ENCODE measurements at regions not wholly inside any gene's neighbourhood (a gene's known extent, or its start where the extent isn't known, plus 50 kb on each side); places are given as distances from the start of the nearest gene placed in this dataset.

DNA sequence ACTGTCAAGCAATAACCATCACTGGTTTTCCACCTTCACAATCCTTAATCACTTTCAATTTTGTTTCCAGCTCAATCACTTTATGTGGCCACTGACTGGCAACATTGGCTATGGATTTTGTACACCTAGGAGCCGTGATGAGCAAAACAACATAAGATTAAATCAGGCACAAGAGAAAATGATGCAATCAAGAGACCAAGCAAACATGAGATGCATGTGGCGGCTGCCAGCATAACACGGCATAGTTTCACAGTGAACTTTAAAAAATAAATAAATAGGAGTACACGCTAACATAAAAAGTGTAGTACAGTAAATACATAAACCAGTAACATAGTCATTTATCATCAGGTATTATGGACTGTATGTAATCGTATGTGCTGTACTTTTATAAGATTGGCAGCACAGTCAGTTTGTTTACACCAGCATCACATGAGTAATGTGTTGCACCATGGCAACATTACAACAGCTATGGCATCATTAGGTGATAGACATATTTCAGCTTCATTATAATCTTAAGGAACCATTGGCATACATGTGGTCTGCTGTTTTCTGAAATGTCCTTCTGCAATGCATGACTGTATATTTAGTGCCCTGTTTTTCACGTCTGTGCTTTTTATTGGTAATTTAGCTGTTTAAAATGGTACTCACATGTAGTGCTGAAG lies 83.3 kb upstream of the PRDM11 start:
- DNase-seq (ENCODE audit: low read depth), result peak; percentile 29

DNA sequence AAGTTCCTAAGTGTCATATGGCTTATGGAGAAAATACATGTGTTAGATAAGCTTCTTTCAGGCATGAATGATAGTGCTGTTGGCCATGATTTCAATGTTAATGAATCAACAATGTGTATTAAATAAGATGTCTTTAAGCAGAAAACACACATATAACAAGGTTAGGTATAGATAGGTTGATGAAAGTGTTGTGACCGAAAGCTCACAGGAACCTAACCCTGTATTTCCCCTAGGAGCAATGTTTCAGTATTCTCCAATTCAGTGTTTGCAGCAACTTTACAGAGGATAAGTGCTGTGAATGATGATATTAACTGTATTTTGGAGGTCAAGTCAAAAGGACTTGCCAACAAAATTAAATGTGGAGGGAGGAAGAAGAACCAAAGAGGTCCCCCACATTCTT lies 82.8 kb upstream of the PRDM11 start:
- no peak for DNase-seq (ENCODE audit: low read depth)

DNA sequence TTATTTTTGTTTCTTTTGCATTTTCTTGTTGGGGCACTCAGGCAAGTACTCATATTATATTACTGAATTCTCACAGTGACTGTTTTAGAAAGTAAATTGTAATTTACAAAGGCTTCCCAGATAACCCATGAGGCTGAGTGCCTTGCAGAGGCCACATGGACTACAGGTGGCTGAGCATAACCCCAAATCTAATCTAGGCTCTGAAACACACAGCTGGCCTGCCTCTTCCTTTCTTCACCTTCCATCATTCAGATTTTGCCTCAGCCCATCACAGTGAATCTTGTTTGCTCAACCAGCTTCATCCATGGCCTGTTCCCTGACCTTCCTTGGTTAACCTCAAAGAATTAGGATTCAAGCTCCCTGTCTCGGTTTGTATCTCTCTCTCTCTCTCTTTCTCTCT lies 78.5 kb upstream of the PRDM11 start:
- no peak for DNase-seq (ENCODE audit: low read depth)

DNA sequence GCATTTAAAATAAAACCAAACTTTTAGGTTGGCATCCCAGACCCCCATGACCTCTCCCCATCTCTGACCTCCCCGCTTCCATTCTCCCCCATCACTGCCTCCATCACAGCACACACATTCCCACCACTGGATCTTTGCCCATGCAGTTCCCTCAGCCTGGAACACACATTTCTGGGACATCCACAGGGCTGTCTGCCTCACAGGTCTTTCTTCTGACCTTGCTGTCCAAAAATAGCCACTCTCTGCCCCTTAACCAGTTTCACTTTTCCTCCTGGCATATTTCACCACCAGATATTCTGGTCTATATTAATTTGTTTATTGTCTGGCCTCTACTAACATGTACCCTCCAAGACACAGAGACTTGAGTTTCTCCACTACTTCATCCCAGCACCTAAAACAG lies 75.2 kb upstream of the PRDM11 start:
- no peak for DNase-seq (ENCODE audit: low read depth)

DNA sequence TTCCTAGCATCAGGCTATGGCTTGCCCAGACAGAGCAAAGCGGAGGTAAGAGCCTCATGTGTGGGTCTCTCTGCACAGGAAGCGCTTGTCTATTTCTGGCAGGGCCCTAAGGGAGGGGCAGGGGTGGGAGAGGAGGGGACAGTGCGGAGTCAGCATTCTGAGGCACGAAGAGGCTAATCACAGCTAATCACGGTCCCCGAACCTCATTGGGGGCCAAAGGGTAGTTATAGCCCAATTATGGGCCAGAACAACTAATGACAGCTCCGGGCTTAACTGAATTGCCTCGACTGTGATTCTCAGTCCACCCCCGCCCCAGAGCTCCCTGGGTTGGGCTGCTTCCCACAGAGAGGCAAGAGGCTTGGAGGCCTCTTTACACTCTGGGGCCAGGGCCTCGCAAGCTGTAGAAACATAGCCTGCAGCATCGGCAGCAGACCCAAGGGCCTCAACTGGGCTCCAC lies 72.7 kb upstream of the PRDM11 start:
- no peak for DNase-seq (ENCODE audit: low read depth)

DNA sequence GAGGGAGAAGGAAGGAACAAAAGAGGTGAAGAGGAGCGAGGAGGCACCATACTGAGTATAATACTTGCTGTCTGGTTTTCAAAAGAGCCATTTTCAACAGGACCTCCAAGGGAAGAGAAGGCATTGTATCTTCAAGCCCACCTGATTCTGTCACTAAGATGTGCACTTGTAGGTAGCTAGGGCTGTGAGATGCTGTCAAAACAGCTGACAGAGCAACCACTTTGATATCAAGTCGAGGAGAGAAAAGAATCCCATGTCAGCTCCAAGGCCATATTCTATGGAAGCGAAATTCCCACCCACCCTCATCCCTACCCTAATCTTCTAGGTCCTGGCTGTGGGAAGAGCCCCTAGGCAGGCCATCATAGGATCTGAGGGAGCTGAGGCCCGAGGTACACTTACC lies 70.9 kb upstream of the PRDM11 start:
- no peak for DNase-seq (ENCODE audit: low read depth)

DNA sequence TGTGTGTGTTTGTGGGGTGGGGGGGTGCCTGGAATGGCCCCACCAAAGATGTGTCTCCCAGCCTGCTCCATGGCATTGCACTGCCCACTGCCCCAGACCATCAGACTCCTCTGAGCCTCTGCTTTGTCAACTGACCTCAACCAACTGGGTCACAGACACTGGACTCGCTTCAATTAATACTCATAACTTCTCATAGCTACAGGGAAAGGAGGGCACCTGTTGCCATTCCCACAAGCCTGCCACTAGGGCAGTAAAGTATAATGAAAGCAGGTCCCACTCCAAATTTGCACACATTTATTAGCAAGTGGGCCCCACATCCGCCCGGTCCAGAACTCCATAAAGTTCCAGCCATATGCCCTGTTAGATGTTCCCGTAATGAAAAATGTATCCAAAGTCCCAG lies 70.5 kb upstream of the PRDM11 start:
- DNase-seq (ENCODE audit: low read depth), result no peak

DNA sequence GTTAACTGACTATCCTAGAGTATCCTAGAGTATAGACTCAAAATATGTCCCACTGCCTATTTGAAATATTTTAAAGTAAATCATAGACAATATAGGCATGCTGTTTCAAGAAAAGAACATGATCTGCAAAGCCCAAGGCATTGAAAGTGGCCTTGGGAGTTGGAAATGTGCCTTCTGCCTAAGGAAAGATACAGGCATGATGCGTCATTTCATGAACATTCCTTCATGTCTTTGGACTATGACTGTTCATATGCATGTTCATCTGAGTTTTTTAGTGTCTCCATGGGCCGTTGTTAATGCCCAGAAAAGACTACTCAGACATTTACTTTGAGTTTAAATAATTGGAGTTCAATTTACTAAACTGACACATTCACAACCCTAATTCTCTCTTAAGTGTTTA lies 69.7 kb upstream of the PRDM11 start:
- DNase-seq (ENCODE audit: low read depth), result no peak

DNA sequence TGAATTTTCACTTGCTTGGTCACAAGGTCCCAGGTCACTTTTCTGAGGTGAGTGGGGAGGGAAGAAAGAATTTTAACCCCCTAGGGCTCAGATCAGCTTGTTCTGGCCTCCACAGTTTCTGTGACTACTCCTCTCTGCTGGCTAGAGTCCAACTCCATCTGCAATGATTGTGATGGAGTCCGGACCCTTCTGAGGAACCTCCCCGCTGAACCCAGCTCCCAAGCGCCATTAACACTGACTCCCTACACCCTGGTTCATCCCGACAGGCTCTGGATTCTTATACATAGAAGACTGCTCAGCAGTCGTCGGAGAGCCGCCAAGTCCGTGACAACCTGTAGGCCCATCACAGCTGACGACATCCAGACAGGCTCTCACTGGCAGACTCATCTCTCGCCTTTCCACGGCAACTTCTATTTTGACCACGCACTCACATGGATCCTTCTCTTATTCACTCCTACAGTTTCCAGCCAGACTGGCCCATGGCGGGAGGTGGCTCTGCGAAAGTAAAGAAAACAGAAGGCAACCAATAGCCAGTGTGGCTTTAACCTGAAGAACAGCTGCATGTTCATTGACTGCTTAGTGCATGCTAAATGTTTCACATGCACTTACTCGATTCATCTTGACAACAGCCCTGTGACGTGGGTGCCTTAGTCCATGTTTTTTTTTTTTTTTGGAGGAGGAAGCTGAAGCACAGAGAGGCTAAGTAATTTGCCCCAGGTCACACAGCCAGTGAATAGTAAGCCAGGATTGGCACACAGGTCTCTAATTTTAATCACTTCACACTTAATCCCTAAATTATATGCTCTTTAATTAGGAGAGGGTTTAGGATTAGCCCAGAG lies 68.0 kb upstream of the PRDM11 start:
- no peak for DNase-seq (ENCODE audit: low read depth)

DNA sequence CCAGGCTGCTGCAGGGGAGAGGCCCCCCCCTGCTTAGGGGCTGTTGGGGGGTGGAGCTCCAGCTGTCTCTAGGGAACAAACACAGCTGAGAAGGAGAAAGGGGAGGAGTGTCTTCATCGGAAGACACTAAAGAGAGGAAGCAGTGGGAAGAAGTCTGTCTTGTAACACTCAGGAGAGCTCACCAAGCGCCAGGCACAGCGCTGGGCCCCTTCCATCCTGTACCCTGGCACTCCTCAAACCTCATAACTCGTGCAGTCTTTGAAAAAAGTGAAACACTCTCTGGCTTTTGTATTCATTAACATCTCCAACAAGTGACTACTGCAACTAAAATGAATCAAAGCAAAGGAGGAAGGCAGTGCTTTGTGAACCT lies 67.4 kb upstream of the PRDM11 start:
- DNase-seq (ENCODE audit: low read depth), result no peak

DNA sequence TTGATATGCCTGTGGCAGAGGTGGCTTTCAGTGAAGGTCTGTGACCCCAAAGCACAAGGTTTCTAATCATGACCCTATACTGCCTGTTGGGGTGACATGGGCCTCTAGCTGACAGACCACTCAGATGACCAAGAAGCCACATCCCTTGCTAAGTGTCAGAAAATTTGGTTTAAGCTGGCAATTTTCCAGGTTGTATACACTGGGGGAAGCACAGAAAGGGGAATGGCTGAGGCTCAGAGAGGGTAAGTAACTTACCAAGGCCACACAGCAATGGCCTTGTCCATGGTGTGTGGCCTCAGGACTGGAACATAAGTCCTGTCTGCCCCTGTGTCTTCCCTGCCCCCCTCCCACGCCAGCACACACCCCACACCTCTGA lies 66.9 kb upstream of the PRDM11 start:
- DNase-seq (ENCODE audit: low read depth), result no peak

DNA sequence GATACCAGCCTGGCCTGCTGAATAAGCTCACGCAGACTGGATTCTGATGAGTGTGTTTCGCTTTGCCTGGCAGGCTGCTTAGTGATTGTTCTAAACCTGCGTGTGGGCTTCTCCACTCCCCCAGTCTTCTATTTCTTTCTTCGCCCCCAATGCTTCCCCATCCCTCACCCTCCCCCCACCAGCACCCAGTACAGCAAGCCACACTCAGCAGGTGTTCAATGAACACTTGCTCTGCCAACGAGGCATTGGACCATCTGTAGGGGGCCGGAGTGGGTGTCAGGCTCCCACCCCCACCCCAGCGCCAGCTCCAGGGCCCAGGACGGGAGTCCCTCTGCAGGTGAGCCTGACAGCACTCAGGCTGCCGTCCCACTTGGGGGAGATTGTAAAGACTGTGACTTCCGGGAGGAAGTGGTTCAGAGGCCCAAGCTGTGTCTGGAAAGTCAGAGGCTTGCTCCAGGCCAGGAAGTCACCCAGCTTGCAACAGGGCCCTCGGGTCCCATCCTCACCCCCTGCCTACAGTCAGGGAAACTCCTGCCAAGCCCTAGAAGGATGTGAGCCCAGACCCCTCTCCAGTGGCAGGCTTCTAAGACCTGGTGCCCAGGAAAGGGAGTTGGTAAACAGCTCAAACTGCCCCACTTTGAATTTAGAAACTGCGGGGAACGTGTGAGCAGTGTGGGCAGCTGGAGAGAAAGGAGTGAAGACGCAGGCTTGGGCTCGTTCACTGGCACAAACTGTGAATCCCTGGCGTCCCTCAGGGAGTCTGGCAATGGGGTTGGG lies 66.3 kb upstream of the PRDM11 start:
- no peak for DNase-seq (ENCODE audit: low read depth)

DNA sequence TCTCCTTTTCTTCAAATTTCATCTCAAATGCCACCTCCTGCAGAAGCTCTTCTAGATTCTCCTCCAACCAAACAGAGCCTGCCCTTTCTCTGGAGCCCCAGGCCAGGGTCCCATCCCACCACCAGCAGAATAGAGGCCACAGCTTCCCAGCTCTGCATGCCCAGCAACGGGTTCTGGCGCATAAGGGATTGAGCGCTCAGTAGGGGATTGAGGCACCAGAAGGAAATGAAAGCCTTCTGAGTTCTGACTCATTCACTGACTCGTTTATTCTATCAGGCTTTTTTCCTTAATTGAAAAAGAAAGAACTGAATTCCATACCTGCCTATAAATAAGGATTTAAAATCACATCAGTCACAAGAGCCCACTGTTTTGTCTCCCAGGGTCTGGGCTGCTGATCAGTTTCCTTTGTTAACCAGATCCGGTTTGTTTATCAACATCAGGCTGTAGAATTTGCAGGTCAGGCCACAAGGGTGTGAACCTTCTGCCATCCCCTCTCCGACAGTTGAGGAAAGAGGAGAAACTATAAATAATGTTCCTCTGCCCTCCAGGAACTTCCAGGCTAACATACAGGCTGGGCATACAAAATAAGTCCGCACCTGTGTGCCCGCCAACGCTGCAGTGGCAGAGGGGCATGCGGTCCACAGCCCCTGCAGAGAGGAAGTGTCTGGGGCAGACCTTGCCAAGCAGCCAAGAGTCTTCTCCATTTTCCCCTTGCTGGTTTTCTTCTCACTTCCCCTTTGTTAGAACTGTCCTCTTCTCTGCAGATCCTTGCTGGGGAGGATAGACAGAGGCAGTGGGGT lies 63.5 kb upstream of the PRDM11 start:
- peak; percentile 29 for DNase-seq (ENCODE audit: low read depth)

DNA sequence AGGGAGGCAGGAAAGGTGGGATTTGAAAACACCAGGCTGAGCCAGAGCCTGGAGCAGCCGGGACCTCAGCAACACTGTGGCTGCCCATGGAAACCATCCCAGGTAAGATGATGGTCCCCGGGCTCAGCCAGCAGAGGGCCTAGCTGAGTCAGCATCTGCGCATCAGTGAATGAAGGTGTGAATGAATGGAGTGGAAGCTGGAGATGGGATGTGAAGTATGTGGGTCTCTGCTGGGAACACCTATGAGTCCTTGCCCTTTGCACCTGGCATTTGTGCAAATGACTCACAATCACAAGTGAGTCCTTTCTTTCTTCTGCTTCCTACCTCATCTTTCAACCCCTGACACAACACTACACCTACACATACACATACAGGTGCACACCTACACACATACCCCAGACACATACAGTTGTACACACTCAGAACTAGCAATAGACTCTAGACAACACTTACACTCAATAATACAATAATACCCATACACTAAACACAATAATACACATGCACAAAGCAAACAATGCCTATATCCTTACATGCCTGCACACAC lies 62.8 kb upstream of the PRDM11 start:
- peak; percentile 23 for DNase-seq (ENCODE audit: low read depth)

DNA sequence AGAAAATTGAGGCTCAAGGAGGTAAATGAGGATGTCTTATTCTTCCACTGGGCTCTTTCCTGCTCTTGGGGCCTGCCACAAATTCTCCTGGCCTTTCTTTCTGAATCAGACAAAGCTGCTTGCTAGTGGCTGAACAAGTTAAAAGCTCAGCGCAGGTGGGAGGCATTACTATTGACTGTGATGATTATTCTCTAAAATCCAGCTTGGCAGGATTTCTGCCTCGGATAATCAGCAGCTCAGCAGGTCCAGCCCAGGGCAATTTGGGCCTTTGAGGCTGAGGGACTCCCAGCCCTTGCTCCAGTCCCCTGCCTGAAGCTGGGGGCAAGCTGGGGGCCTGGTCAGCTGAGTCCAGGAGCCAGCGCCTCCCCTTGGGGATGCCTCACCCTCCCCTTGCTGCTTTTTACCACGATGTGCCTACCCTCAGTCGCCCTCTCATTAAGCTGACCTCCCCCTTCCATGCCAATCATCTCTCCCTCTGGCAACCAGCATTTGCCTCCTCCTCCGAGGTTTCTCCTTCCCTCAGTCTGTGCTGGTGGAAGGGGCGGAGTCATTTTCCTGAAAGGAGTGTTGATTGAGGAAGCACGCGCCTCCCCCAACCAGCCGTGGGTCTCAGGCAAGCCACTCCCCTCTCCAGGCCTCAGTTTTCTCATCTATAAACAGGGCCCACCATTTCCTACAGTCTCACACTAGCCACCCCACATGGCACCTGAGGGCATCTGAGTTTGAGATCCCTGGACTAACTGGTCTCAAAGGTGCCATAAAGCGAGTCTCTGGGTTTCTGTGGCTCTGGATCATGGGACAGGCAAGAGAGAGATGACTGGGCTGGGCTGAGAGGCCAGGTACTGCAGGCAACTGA lies 60.6 kb upstream of the PRDM11 start:
- DNase-seq (ENCODE audit: low read depth), result no peak

DNA sequence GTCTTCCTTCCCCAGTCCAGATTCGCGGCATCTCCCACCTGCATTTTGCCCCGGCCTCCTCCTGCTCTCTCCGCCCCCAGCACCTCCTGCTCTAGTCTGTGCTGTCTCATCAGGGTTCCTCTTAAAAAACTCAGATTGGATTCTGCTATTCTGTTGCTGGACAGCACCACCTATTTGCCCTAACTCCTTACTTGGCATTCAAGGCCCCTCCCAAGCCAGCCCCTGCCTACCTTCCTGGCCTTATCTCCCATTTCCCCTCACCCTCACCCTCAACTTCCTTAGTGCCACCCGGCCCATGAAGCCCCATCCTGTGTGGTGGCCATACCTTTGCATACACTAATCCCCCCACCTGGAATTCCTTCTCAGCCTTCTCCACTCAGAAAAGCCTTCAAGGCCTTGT lies 59.9 kb upstream of the PRDM11 start:
- DNase-seq (ENCODE audit: low read depth), result no peak

DNA sequence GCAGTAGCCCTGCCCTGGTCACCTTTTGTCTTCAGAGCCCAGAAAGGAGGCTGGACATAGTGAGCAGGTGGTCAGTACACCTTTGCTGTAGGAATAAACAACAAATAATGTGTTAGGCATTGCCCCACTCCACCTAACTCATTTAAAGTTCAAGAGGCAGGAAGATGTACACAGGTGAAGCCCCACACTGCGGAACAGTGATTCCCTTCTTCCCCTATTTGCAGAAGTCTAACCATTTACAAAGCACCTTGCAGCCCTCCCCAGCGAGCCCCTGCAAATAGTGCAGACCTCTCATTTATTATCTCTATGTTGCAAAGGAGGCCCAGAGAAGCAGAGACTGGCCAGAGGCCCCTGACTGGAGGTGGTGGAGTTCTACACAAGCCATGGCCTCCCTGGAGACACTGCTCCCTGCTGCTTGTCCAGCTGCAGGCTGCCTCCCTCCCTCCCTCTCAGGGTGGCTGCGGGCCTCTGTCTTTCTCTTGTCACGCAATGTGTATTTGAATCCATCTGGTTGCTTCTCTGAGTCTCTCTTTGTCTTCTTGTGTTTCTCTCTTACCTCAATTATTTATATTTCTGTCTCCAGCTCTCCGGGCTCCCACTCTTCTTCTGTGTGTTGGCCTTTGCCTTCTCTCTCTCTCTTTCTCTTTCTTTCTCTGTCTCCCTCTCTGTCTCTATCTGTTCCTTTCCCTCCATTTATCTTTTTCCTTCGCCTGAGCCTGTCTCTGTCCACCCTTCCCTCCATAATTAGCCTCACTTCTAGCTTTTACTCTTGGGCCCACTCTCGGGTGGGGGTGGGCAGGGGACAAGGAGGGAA lies 59.1 kb upstream of the PRDM11 start:
- peak; percentile 26 for DNase-seq (ENCODE audit: low read depth)

DNA sequence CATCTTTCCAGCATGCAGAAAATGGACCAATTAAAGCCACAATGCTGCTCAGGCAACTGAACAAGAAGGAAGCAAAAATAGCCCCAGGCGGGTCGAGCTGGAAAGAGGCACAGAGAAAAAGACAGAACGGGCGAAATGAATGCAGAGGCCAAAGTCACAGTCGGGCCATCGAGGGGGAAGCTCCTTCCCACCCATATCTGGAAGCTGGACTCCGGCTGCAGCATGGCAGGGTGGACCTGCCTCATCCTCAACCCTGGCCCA lies 58.6 kb upstream of the PRDM11 start:
- peak; percentile 73 for DNase-seq (ENCODE audit: low read depth)

DNA sequence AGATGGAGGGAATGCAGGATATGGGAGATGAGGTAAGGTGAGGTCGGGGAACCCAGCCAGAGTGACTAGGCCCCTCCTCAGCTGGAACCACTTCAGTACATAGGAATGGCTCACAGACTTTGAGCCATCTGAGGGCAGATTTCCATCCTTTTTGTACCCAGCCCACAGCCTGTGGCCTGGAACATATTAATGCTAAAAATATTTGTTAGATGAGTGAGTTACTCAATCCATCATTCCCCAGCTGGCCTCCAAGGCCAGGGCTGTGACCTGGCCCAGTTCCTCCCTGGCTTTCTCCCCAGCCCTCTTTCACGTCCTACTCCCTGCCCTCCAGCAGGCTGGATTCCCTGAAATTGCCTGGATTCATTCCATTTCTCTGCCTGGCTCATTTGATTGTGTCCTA lies 57.2 kb upstream of the PRDM11 start:
- peak; percentile 98 for DNase-seq (ENCODE audit: low read depth)
